ENCODE measurements at regions not wholly inside any gene's neighbourhood (a gene's known extent, or its start where the extent isn't known, plus 50 kb on each side); places are given as distances from the start of the nearest gene placed in this dataset.

- TF ChIP-seq, protein P1, sequence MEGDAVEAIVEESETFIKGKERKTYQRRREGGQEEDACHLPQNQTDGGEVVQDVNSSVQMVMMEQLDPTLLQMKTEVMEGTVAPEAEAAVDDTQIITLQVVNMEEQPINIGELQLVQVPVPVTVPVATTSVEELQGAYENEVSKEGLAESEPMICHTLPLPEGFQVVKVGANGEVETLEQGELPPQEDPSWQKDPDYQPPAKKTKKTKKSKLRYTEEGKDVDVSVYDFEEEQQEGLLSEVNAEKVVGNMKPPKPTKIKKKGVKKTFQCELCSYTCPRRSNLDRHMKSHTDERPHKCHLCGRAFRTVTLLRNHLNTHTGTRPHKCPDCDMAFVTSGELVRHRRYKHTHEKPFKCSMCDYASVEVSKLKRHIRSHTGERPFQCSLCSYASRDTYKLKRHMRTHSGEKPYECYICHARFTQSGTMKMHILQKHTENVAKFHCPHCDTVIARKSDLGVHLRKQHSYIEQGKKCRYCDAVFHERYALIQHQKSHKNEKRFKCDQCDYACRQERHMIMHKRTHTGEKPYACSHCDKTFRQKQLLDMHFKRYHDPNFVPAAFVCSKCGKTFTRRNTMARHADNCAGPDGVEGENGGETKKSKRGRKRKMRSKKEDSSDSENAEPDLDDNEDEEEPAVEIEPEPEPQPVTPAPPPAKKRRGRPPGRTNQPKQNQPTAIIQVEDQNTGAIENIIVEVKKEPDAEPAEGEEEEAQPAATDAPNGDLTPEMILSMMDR (IDR thresholded peaks at IDR 0.05) = no peak
- TF ChIP-seq EZH2 (IDR thresholded peaks at IDR 0.05; ENCODE audit: borderline replicate concordance, insufficient read depth, low read depth, low read length, poor library complexity, severe bottlenecking) = no peak
Observed at GRCh38 chr6:85945459-85946185, 302.9 kb upstream of the SYNCRIP start.
